HG03097 (cell line): ENCODE measurements at regions not wholly inside any gene's neighbourhood (a gene's known extent, or its start where the extent isn't known, plus 50 kb on each side); places are given as distances from the start of the nearest gene placed in this dataset.

Experiments
- ATAC-seq: cut with Tn5 transposase; IDR thresholded peaks from one replicate; pipeline ENCODE4 v1.9.1; 2021; ENCODE audit not compliant: unreplicated experiment, low FRiP score

DNA sequence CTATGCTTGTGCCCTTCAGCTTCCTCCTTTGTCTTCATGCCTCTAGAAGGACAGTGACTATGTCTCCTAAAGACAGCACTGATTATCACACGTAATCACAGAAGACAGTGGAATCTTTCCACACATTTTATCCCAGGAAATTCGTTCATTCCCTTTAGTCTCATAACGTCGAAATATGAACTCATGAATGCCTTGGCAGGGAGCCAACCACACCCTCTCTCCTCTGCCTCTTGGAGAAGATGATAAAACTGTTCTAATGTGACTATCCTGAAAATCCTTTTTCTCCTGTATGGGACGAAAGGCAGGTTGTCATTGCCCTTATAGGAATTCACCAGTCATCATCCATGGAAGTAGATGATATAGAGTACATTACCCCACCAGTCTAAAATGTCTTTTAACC is 726.6 kb upstream of the FANCL start:
- no peak for ATAC-seq

DNA sequence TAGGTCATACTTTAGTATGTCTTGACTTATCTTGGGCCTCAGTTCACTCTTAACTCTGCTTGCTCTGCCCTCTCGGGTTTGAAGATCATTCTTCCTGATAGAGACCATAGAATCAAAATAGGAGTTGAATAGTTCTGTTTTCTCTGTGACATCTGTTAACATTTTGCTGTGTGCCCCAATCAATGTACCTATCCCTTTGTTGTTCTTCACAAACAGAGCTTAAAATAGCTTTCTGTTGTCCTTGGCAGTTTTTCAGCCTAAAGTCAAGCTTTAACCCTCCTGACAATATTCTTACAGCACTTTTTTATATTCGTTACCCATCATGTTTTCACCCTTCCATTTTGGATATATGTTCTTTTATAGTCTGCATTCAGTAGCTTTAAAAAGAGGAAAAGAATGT is 724.5 kb upstream of the FANCL start:
- ATAC-seq, result no peak

DNA sequence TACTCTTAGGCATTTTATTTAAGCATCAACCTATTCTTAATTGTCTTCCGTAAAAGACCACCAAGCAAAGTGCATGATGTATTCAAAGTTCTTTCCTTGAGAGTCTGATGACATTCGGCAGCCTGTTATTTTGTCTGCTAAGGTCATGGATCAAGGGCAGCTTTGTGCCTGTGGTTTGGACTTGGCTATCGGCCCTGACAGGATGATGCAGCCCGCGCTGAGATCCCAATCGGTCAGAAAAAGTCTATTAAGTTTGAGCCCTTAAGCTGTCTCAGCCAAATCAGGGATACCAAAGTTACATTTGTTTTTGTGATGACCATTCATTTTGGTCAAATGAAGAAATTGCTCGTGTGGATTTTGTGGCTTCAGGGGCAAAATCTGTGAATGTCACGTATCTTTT is 718.9 kb upstream of the FANCL start:
- ATAC-seq, result no peak

DNA sequence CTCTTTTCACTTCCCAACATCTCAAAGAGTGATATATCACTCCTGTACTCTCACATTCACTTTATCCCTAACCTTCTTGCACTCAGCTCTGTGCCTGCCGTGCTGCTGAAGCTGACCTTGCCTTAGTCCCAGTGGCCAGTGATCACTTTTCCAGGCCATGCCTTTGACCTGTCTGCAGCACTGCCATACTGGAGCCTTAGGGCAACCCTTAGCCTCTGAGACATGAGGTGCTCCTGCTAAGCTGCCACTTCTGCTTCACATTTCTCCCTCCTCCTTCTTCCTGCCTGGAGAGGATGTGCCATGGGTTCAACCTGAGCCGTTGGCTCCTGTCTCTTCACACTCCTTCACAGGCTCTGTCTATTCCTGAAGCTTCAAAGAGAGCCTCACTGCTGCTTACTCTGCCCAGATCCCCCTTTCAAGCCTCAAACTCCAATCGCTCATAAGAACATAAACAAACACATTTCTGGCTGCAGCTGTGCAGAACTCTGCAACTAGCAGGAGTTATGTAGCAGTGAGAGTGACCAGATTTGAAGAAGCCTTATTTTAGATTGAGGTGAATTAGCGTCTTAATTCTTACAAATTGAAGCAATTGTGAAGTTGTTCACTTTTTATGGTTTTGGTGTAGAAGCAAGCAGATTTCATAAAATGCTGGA is 716.2 kb upstream of the FANCL start:
- ATAC-seq, result no peak

DNA sequence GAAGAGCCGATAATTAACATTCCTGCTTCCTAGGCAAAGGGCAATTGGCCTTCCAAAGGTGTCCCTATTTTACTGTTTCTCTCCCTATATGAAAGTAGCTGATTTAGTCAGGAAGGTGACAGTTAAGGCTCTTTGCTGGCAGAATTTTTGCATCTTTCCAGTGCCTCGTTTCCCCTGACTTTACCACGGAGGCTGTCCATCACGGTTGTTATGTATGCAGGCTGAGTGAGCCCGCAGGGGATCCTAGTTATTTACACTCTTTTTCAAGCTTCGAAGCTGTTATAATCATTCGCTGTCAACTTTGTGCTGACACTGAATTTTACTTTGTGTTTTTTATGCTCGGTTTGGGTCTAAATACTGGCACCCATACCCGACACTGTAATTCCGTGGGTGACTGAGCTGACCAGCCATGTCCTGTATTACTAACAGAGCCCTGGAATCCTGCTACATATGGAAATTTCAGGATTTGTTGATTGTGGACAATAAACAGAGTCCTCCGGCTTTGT is 713.8 kb upstream of the FANCL start:
- ATAC-seq, result no peak

DNA sequence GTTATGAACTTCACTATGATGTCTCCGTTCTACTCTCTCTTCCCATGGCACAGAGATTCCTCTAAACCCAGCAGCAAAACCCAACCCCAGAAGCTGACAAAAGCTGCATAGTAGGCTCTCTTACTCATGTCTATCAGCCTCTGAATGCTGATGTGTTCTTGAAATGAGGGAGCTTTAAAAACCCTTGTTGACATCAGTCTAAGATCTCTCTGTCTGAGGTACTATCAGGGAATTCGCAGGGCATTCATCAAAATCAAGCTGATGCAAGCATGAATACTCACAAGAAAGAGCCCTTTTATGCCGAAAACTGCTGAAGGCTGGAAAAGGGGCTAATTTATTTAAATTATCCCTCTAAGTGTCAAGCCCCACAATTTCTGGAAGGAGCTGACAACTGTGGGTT is 710.6 kb upstream of the FANCL start:
- no peak for ATAC-seq

DNA sequence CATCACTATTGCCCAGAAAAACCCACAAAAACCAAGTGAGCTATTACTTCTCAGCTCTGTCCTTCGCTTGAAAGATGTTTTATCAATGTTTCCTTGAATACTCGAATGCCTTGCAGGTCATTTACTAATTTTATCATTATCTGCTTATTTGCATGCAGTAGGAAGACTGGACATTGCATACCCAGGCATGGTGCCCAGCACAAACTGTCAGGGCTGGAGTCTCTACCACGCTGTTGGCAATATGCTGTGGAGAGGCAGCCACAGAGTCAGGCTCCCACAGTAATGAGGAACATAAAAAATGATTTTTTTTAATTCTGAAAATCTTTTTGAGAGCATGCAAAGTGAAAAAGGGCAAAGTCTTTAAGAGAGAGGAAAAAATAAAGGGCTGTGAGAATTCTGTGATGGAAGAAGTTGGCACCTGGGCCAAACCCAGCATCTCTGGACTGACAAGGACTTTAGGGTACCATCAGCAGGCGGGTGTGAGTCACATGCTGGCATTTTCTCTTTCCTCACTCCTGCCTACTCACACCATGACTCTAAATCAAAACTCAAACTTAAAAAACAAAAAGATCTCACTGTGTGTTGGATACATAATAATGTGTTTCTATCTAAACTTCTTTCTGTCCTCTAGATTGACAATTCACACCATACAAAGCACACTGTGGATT is 709.8 kb upstream of the FANCL start:
- ATAC-seq, result no peak

DNA sequence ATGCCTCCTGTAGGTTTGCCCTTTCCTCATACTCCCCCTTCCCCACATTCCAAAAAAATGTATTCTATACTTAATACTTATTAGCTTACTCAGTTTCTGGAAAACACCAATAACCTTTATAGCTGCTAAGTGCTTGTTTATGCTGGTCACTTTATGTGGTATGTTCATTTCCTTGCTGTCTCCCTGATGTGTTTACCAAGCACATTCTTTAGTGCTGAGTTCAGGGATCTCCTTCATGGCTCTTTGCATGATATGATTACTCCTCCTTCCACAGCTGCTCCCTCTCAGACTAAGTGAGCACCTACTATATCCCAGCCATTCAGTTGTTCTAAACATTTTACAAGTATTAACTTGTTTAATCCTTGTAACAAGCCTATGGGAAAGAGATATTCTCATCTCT is 698.3 kb upstream of the FANCL start:
- ATAC-seq, result no peak

DNA sequence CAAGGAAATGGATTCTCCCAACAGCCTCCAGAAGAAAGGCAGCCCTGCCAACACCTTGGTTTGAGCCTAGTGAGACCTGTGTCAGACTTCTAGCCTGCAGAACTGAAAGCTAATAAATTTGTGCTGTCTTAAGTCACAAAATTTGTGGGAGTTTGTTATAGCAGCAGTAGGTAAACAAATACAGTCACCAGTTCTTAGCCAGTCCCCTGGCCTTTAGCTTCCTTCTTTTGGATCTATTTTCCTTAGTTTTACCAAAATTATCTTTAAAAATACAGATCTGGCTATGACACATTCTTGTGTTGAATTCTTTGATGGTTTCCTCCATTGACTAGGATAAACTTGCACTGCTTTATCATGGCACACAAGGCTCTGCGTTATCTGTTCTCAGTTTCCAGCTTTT is 697.9 kb upstream of the FANCL start:
- no peak for ATAC-seq

DNA sequence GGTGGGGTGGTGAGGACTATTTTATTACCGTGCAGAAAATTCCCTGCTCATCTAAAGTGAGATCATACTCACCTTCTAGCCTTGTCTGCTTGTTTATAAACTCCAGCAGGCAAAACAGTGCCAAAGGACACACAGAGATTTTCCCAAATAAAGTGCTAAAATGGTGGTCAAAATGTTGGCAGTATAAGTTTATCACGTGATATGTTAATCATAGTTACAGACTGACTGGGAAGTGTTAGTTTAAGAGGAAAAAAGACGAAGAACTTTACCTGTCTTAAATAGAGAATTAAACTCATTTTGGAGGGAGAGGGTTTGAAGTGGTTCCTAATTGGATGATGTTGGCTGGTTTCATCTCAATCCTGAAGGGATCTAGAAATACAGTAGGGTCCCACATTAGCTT is 691.7 kb upstream of the FANCL start:
- ATAC-seq, result no peak

DNA sequence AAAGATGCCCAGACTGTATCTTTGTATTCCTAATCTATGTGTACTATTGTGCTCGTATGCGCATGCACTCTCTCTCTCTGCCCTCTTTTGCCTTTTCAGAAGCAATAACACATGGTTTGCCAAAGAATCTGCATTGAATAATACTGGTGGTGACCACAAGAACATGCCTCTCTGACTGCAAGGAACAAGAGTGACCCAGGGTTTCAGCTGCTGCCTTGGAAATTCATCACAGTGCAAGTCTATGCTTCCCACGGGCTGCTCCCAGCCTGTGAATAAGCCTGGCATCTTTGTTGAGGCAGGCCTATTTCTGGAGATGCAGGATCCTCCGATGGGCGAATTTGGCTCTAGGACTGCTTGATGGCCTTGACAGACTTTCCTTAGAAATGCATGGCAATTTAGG is 689.4 kb upstream of the FANCL start:
- ATAC-seq, result no peak

DNA sequence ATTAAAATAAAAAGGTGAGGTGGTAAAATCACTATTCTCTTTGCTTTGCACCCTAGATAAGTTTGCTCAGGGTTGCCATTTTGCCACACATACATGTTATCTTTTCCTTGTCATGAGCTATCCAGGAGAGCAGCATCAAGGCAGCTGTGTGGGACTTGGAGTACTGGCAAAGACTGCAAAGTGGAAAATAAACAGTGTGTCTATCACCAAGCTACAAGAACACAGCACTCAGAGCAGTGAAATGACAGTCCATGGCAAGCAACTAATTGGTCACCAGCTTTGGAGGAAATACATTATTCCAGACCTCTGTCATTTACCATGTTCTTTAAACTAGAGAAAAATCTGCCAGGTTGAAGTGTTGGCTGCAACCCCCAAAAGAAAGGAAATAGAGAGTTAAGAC is 687.8 kb upstream of the FANCL start:
- ATAC-seq, result no peak

DNA sequence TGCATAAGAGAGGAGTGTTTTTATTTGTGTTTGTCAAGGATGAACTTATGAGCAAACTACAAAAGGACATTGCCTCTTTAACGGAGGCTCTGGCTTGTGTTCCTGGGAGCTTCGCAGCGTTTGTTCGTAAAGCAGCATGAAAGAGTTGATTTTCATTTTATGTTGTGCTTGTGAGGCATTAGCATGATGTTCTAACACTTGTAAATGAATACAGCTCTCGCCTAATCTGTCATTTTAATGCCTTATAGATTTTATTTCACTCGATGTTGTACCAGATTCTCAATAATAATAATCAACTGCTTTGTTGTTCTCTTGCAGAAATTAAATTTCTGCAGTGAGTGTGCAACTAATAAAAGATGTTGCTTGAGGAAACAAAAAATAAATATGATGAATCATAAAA is 687.3 kb upstream of the FANCL start:
- ATAC-seq, result no peak

DNA sequence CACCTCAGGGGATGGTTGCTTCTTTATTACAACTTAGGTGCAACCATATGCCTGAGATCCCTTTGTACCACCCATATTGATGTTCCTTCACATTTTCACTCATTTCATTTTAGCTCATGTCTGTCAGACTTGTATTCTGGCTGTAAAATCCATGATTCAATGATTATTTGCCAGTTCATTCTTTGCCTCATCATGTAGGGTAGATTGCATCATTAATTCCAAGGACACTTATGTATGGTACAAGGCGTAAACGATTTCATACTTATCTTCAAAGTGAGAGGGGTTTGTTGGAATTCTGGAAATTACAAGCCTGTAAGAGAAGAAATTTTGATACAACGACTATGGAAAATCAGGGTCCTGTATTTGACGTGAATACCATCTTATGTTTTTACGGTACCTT is 685.0 kb upstream of the FANCL start:
- no peak for ATAC-seq

DNA sequence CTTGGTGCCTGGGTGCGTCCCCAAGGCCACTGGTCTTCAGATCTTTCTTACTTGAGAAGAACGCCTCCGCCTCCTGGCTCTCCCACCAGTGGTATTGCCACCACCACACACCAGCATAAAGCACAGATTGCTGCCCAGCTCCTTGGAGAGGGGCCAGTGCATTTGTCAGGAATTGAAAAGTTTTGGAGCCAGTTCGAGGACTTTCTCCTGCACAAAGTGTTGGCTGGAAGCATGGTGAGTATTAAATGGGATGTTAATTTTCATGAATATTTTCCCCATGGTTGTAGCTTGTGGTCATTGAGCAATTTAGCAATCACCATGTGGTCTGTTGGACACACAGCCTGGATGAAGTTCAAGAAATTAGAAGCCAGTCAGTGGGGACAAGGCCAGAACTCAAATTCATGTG is 684.6 kb upstream of the FANCL start:
- no peak for ATAC-seq

DNA sequence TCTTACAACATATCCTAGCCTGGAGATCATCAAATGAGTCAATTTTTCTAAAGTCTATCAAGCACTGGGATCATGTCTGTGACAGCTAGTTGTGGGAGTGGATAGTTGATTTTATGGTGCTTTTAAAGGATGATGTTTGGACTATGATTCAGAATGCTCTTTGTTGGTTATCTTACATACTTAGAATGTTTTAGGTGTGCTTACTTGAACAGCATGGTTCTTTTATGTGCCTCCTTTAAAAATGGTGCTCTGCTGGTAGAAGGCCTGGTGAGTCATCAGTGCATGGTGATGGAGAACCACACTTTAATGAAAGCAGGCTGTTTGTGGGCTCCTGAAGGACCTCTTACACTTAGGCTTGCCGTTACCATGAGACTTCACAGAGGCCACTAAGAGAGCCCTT is 682.7 kb upstream of the FANCL start:
- ATAC-seq, result no peak

DNA sequence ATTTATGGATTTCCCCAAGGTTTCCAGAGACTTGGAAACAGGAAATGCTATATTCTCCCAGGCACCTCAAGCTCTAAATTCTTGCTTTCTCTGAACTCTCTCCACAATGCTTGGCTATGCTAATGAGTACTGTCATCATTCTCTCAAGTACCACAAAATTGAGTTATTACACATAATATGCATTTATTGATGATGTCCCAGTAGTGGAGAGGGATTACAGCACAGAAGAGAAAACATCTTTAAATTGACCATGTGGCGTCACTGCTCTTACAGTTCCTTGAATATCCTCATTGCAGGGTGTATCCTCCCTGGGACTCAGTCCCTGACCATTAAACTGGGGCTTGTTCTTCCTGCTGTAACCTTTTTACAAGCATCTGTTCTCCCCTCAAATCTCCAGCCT is 681.1 kb upstream of the FANCL start:
- no peak for ATAC-seq

DNA sequence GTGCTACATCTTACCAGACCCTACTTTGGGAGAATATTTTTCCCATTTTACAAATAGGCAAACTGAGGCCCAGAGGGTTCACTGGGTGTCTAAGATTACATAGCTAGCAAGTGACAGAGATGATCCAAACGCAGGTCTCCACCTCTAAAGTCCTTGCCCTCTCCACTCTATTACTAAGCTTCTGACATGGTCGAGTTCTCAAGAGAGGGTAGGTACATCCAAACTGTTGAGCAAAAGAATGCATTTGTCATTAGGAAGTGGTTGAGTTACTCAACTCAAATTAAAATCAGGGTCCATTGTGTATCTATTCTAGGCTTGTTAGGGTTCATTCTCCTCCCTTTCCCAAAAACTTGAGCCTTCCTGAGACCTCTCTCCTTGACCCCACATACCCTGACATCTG is 680.6 kb upstream of the FANCL start:
- ATAC-seq, result no peak

DNA sequence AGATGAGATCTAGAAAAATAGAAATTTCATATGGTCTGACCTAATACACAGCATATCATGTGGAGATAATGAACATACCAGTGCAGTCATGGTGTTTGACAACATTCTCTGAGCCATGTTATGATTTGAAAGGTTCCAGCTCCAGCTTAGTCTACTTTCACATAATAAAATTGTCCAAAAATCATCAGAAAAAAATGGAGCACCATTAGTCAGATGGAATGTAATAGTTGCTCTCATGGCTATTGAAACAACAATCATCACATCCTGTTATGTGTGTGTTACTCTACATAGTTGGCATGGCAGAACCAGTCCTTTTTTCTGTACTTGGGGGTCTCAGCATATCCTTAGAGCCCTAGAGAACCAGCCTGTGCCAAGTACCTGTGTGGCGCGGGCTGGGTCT is 678.9 kb upstream of the FANCL start:
- ATAC-seq, result no peak

DNA sequence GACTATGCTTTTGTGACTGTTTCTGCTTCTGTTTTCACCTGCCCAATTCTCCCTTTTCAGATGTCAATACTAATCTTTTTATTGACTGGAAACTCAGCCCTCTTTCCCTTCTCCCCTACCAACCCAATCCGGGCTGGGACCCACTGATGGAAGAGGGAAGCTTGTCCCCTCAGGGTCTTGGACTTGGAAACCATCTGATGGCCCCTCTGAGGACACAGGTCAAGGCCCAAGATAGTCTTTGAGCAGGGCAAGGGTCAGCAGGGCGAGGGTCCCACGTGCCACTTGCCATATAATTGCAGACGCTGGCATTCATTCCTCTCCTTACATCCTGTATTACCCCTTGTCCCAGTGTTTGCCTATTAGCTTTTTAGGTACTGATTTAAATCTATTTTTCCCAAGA is 678.2 kb upstream of the FANCL start:
- no peak for ATAC-seq

DNA sequence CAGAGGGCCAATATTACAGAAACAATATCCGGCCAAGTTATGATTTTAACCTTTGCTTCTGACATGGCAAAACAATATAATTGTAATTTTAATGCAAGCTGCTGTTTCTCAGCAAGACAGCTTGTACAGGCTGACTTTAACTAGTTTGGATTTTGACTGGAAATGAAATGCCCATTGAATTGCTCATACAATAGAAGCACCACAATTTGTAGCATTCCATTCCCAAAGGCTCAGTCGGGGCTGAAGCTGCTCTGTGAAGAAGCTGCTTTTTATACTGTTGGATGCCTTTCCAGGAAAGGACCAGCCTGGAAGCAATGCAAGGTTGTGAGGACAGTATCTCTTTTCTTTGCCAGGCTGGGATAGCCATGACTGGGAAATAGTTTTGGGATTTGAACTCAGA is 677.0 kb upstream of the FANCL start:
- no peak for ATAC-seq

DNA sequence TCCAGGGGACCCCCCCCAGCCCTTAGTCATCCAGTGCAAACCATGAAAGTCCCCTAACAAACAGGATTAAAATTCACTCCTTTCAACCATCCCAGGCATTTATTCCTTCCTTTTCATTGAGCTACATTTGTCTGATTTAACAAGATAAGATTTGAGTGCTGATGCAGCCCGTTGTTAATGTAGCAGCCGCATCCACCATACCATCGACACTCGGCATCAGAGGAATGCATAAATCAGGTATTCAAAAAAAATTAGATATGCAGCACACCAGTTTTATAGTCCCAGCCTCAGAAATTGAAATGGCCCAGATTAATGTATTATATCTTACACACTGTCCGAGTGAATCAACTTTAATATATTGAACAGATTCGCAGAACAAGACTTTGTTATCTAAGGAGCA is 676.5 kb upstream of the FANCL start:
- no peak for ATAC-seq

DNA sequence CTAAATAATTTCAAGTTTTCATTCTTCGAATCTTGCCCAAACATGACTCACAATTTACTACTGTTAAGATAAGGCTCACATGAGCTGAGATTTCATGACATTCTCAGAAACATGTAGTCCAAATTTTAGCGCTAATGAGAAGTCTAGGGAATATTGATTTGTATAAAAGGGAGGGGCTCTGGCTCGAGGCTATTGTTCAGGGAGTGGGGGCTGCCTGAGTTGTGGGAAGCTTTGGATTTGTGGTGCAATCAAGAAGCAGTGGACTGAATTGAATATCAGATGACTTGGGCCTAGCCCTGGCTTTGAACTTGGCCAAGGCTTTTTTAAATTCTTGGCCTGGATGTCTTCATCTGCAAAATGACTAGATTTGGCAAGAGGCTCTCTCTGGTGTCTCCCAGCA is 674.9 kb upstream of the FANCL start:
- ATAC-seq, result no peak
